SHP77 treated with DMSO at 0.1 percent for 48 hours (cell line): ENCODE measurements at regions not wholly inside any gene's neighbourhood (a gene's known extent, or its start where the extent isn't known, plus 50 kb on each side); places are given as distances from the start of the nearest gene placed in this dataset.
"Not testable (repeated sequence)": the region's sequence is repeated elsewhere in the genome, so short reads cannot be mapped to it uniquely, and the experiment has no call there.

ENCODE experiments used
- DNase-seq: peaks from one replicate; lab custom pipeline; 2025; lab: John Stamatoyannopoulos, UW

GRCh38 chr12:24507827-24508226, 441.1 kb downstream of the BCAT1 start:
- no peak for DNase-seq

GRCh38 chr12:24505366-24506015, 443.4 kb downstream of the BCAT1 start:
- DNase-seq = no peak

- DNase-seq = not testable (repeated sequence)
Observed at GRCh38 chr12:24503477-24503876, 445.4 kb downstream of the BCAT1 start.

GRCh38 chr12:24500831-24501230, 448.1 kb downstream of the BCAT1 start:
- no peak for DNase-seq

GRCh38 chr12:24500421-24500820, 448.5 kb downstream of the BCAT1 start:
- DNase-seq = no peak

- DNase-seq = no peak
Observed at GRCh38 chr12:24499151-24500146, 449.5 kb downstream of the BCAT1 start.

- no peak for DNase-seq
Observed at GRCh38 chr12:24496755-24497154, 452.1 kb downstream of the BCAT1 start.

- DNase-seq = no peak
Observed at GRCh38 chr12:24494401-24494800, 454.5 kb downstream of the BCAT1 start.

- DNase-seq = no peak
Observed at GRCh38 chr12:24491968-24492367, 456.9 kb downstream of the BCAT1 start.

- no peak for DNase-seq
Observed at GRCh38 chr12:24489939-24490338, 459.0 kb downstream of the BCAT1 start.

GRCh38 chr12:24488906-24489619, 459.8 kb downstream of the BCAT1 start:
- no peak for DNase-seq

- no peak for DNase-seq
Observed at GRCh38 chr12:24488091-24488596, 460.8 kb downstream of the BCAT1 start.

GRCh38 chr12:24487606-24488005, 461.3 kb downstream of the BCAT1 start:
- no peak for DNase-seq

- no peak for DNase-seq
Observed at GRCh38 chr12:24483732-24484131, 465.2 kb downstream of the BCAT1 start.

GRCh38 chr12:24482882-24483604, 465.9 kb downstream of the BCAT1 start:
- DNase-seq = no peak

- no peak for DNase-seq
Observed at GRCh38 chr12:24482044-24482443, 466.9 kb downstream of the BCAT1 start.

GRCh38 chr12:24480766-24481449, 468.0 kb downstream of the BCAT1 start:
- DNase-seq = no peak

GRCh38 chr12:24479131-24479530, 469.8 kb downstream of the BCAT1 start:
- no peak for DNase-seq

- DNase-seq = no peak
Observed at GRCh38 chr12:24478254-24478653, 470.6 kb downstream of the BCAT1 start.

- DNase-seq = no peak
Observed at GRCh38 chr12:24476310-24476709, 472.6 kb downstream of the BCAT1 start.

GRCh38 chr12:24475337-24475736, 473.6 kb downstream of the BCAT1 start:
- DNase-seq = no peak
